ENCODE measurements at regions not wholly inside any gene's neighbourhood (a gene's known extent, or its start where the extent isn't known, plus 50 kb on each side); places are given as distances from the start of the nearest gene placed in this dataset.
"Not testable (repeated sequence)": the region's sequence is repeated elsewhere in the genome, so short reads cannot be mapped to it uniquely, and the experiment has no call there.

- DNase-seq (no peak), ATAC-seq (no peak)
- Histone ChIP-seq H3K9me3 (no peaks in the 10 kb centered on the region), H3K4me1 (no peaks in the 10 kb centered on the region), H3K27ac (no peak overlapping the region), H3K36me3 (no peaks in the 10 kb centered on the region), H3K27me3 (no peaks in the 10 kb centered on the region), H3K4me3 (no peak overlapping the region)
- intact Hi-C loops (cut with DNase I) = no loop called here
- no peak for TF ChIP-seq CTCF (IDR thresholded peaks at IDR 0.05)
- no peak for TF ChIP-seq POLR2A (IDR thresholded peaks at IDR 0.05)
- 30 to 46% (median 41%) methylated on average over 2 of the region's 2 CpGs for WGBS, 4 donors
Measured at GRCh38 chr5:92548346-92548745, 1032.7 kb downstream of the NR2F1-AS1 start.

- Histone ChIP-seq H3K4me3 (no peak overlapping the region), H3K27me3 (no peaks in the 10 kb centered on the region), H3K36me3 (no peaks in the 10 kb centered on the region), H3K27ac (no peak overlapping the region), H3K9me3 (peaks cover 0 to 3% (median 0%) of the 10 kb centered on the region in 12 donors), H3K4me1 (no peaks in the 10 kb centered on the region)
- no peak for ATAC-seq
- no peak for DNase-seq
- intact Hi-C loops (cut with DNase I) = no loop called here
- 42 to 75% (median 55%) methylated on average over 1 of the region's 1 CpG for WGBS, 4 donors
- TF ChIP-seq CTCF (IDR thresholded peaks at IDR 0.05) (no peak), POLR2A (IDR thresholded peaks at IDR 0.05) (no peak)
Measured at GRCh38 chr5:92544596-92544995, 1036.4 kb downstream of the NR2F1-AS1 start.

- Histone ChIP-seq H3K27ac (no peak overlapping the region), H3K4me1 (no peaks in the 10 kb centered on the region), H3K36me3 (no peaks in the 10 kb centered on the region), H3K27me3 (no peaks in the 10 kb centered on the region), H3K4me3 (no peak overlapping the region), H3K9me3 (peaks cover 0 to 3% (median 0%) of the 10 kb centered on the region in 12 donors)
- WGBS, 4 donors = 68 to 81% (median 77%) methylated on average over 3 of the region's 3 CpGs
- no peak for DNase-seq
- intact Hi-C loops (cut with DNase I) = no loop called here
- TF ChIP-seq POLR2A (IDR thresholded peaks at IDR 0.05) (no peak), CTCF (IDR thresholded peaks at IDR 0.05) (no peak)
- ATAC-seq = no peak
Measured at GRCh38 chr5:92544036-92544435, 1037.0 kb downstream of the NR2F1-AS1 start.

- no peaks in the 10 kb centered on the region for H3K27me3 ChIP-seq
- DNase-seq (no peak), ATAC-seq (no peak)
- H3K4me1 ChIP-seq = no peaks in the 10 kb centered on the region
- intact Hi-C loops (cut with DNase I) = no loop called here
- TF ChIP-seq CTCF (IDR thresholded peaks at IDR 0.05) = no peak
- TF ChIP-seq POLR2A (IDR thresholded peaks at IDR 0.05) = no peak
- no peak overlapping the region for H3K27ac ChIP-seq
- H3K36me3 ChIP-seq = no peaks in the 10 kb centered on the region
- peaks cover 0 to 3% (median 0%) of the 10 kb centered on the region in 12 donors for H3K9me3 ChIP-seq
- no peak overlapping the region for H3K4me3 ChIP-seq
Measured at GRCh38 chr5:92543201-92543600, 1037.8 kb downstream of the NR2F1-AS1 start.

- H3K9me3 ChIP-seq; H3K36me3 ChIP-seq; H3K27me3 ChIP-seq; H3K4me1 ChIP-seq; H3K4me3 ChIP-seq; H3K27ac ChIP-seq; DNase-seq; ATAC-seq; intact Hi-C loops (cut with DNase I): not testable (repeated sequence)
- WGBS, 4 donors = 83 to 96% (median 91%) methylated on average over 1 of the region's 1 CpG
Measured at GRCh38 chr5:92542017-92542416, 1039.0 kb downstream of the NR2F1-AS1 start.

Data from heart left ventricle (tissue), 16 donors.